ENCODE measurements at regions not wholly inside any gene's neighbourhood (a gene's known extent, or its start where the extent isn't known, plus 50 kb on each side); places are given as distances from the start of the nearest gene placed in this dataset.

- Histone ChIP-seq H3K4me1 (ENCODE audit: control insufficient read depth, insufficient read depth, low read length) (no peaks in the 10 kb centered on the region), H3K27ac (ENCODE audit: low read length) (no peak overlapping the region), H3K36me3 (ENCODE audit: control insufficient read depth, insufficient read depth, low read length) (no peaks in the 10 kb centered on the region), H3K4me3 (ENCODE audit: low read depth in 2 of 2, low read length in 2 of 2) (no peak overlapping the region), H3K9me3 (ENCODE audit: control insufficient read depth, insufficient read depth, low read depth, low read length) (no peaks in the 10 kb centered on the region), H3K27me3 (ENCODE audit: control insufficient read depth, insufficient read depth, low read length) (no peaks in the 10 kb centered on the region; the same call in 1 of the 2 replicates)
- ATAC-seq (no peak), DNase-seq (ENCODE audit: low read depth, low spot score) (no peak)
- BruUV-seq (replicated peaks) = no TSS peak
- intact Hi-C loops (cut with micrococcal nuclease; ENCODE audit: unreplicated experiment) (no loop called here), in situ Hi-C loops (cut with HindIII; ENCODE audit: low pct_unique_long_range_greater_than_20kb, low sequenced_read_pairs) (no loop called here)
- TF ChIP-seq CTCF (IDR thresholded peaks at IDR 0.05) = no peak
- no peak for TF ChIP-seq POLR2AphosphoS5 (IDR thresholded peaks at IDR 0.05; ENCODE audit: low read depth, low read length)
- TF ChIP-seq SIN3A (IDR thresholded peaks at IDR 0.05; ENCODE audit: borderline replicate concordance, insufficient read depth, low read depth, low read length) = no peak
- no peak for TF ChIP-seq REST (IDR thresholded peaks at IDR 0.05; ENCODE audit: insufficient read depth in 1 of 2, low read depth in 2 of 2, low read length in 1 of 2)
- no peak for TF ChIP-seq TCF7L2 (IDR thresholded peaks at IDR 0.05; ENCODE audit: low read depth, low read length)
- ChIA-PET CTCF (no interaction called here), POLR2A (no interaction called here)
These were observed 304.6 kb downstream of the MTX2 start for GRCh38 chr2:176573612-176574483.

- TF ChIP-seq CTCF (IDR thresholded peaks at IDR 0.05) (no peak), POLR2AphosphoS5 (IDR thresholded peaks at IDR 0.05; ENCODE audit: low read depth, low read length) (no peak), SIN3A (IDR thresholded peaks at IDR 0.05; ENCODE audit: borderline replicate concordance, insufficient read depth, low read depth, low read length) (no peak)
- no peaks in the 10 kb centered on the region; the same call in 1 of the 2 replicates for H3K27me3 ChIP-seq (ENCODE audit: control insufficient read depth, insufficient read depth, low read length)
- no TSS peak for BruUV-seq (replicated peaks)
- no peak overlapping the region for H3K4me3 ChIP-seq (ENCODE audit: low read depth in 2 of 2, low read length in 2 of 2)
- ChIA-PET CTCF (no interaction called here), POLR2A (interaction anchor here (0.6 kb wide), 1 partner anchor 24 kb away, joined by 3 read pairs; no protein-coding TSS in a partner anchor)
- DNase-seq (ENCODE audit: low read depth, low spot score) = no peak
- intact Hi-C loops (cut with micrococcal nuclease; ENCODE audit: unreplicated experiment) = no loop called here
- no peaks in the 10 kb centered on the region for H3K9me3 ChIP-seq (ENCODE audit: control insufficient read depth, insufficient read depth, low read depth, low read length)
- H3K4me1 ChIP-seq (ENCODE audit: control insufficient read depth, insufficient read depth, low read length) = no peaks in the 10 kb centered on the region
- H3K36me3 ChIP-seq (ENCODE audit: control insufficient read depth, insufficient read depth, low read length) = no peaks in the 10 kb centered on the region
- no peak for ATAC-seq
- H3K27ac ChIP-seq (ENCODE audit: low read length) = no peak overlapping the region
- in situ Hi-C loops (cut with HindIII; ENCODE audit: low pct_unique_long_range_greater_than_20kb, low sequenced_read_pairs) = no loop called here
These were observed 305.4 kb downstream of the MTX2 start for GRCh38 chr2:176574484-176575236.
